ENCODE measurements at regions not wholly inside any gene's neighbourhood (a gene's known extent, or its start where the extent isn't known, plus 50 kb on each side); places are given as distances from the start of the nearest gene placed in this dataset.
"Not testable (repeated sequence)": the region's sequence is repeated elsewhere in the genome, so short reads cannot be mapped to it uniquely, and the experiment has no call there.

DNA sequence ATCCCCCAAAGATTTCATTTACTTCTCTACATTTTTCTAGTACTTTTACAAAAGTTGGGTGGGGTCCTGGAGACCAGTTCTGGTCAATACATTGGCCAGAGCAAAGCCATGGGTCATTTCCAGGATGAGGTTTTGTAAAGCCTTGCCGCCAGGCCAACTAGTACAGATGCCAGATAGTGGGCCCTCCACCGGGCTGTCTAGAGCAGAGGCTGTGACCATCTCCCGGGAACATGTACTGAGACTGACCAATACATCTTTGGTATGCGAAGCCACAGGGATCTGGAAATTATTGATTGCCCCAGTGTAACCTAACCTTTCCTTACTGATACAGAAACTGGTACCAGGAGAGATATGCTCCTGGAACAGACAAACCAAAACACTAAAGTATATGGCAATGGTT lies 599.2 kb downstream of the ADCYAP1 start:
- no peak for DNase-seq (ENCODE audit: low spot score)
- no peak overlapping the region for H3K27ac ChIP-seq
- CTCF ChIA-PET: no interaction called here
- POLR2A ChIA-PET (ENCODE audit: low non-redundant PET): no interaction called here
- TF ChIP-seq, protein P1, sequence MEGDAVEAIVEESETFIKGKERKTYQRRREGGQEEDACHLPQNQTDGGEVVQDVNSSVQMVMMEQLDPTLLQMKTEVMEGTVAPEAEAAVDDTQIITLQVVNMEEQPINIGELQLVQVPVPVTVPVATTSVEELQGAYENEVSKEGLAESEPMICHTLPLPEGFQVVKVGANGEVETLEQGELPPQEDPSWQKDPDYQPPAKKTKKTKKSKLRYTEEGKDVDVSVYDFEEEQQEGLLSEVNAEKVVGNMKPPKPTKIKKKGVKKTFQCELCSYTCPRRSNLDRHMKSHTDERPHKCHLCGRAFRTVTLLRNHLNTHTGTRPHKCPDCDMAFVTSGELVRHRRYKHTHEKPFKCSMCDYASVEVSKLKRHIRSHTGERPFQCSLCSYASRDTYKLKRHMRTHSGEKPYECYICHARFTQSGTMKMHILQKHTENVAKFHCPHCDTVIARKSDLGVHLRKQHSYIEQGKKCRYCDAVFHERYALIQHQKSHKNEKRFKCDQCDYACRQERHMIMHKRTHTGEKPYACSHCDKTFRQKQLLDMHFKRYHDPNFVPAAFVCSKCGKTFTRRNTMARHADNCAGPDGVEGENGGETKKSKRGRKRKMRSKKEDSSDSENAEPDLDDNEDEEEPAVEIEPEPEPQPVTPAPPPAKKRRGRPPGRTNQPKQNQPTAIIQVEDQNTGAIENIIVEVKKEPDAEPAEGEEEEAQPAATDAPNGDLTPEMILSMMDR (conservative IDR thresholded peaks at IDR 0.05; ENCODE audit: low read depth): no peak

GRCh38 chr18:1505856-1506255 lies 601.2 kb downstream of the ADCYAP1 start:
- DNase-seq (ENCODE audit: low spot score): no peak
- TF ChIP-seq, protein P1 (conservative IDR thresholded peaks at IDR 0.05; ENCODE audit: low read depth): no peak
- CTCF ChIA-PET: no interaction called here
- POLR2A ChIA-PET (ENCODE audit: low non-redundant PET): interaction anchor here (0.6 kb wide), 1 partner anchor 1032 kb away, joined by 3 read pairs; no protein-coding TSS in a partner anchor
- no peak overlapping the region for H3K27ac ChIP-seq

DNA sequence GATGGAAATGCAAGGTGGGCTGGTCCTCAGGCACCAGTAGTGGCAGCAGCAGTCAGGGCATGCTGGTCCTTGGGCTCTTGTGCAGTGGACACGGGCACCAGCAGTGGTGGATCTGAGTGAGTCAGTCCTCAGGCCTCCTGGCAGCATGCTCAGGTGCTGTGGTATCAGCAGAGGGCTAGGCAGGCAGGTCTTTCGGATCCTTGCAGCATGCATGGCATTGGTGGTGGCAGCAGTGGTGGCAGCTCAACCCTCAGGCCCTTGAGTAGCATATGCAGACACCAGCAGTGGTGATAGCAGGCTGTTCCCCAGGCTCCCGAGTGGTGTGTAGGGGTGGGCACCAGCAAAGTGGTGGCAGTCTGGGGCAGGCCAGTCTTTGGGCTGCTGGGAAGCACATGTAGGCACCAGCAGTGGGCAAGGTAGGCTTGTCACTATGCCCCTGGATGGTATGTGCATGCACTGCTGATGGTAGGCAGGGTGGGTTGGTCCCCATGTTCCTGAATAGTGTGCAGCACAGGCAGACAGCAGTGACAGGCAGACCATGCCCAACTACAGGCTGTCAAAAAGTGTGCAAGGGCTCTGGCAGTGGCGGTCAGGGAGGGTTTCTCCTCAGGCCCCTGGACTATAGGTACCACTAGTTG lies 606.0 kb downstream of the ADCYAP1 start:
- DNase-seq (ENCODE audit: low spot score): no peak
- H3K27ac ChIP-seq: no peak overlapping the region
- POLR2A ChIA-PET (ENCODE audit: low non-redundant PET): no interaction called here
- CTCF ChIA-PET: no interaction called here
- TF ChIP-seq, protein P1 (conservative IDR thresholded peaks at IDR 0.05; ENCODE audit: low read depth): no peak

DNA sequence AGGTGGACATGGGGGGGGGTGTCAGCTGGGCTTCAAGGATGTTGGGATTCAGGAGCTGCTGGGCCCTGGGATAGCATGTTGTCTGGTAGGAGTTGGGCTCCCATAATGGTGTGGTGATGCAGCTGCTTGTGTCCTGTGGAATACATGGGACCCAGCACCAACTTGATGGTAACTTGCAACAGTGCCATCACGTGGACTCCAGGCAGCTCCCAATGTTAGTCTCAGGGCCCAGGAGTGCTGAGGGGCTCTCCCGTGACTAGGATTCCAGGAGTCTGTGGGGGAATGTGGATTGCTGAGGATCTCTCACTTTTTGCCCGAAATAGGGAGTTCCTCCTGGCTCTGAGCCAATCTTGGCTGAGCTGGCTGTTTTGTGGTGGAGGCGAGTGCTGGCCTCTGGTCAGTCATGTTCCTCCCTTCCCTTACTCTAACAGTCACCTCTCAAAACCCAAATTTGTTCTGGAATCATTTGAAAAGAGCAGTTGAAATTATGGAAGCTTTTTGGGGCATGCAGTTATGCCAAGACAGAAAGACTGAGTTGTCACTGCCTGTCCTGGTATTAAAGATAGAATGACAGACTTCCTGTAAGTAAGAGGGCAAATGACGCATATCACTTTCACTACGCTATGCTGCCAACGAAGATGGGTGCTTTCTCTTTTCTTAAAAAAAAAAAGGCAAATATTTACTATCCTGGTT lies 607.1 kb downstream of the ADCYAP1 start:
- CTCF ChIA-PET: interaction anchor here (0.7 kb wide), 1 partner anchor 12 kb away, joined by 5 read pairs; no protein-coding TSS in a partner anchor
- no peak overlapping the region for H3K27ac ChIP-seq
- TF ChIP-seq, protein P1 (conservative IDR thresholded peaks at IDR 0.05; ENCODE audit: low read depth): no peak
- POLR2A ChIA-PET (ENCODE audit: low non-redundant PET): no interaction called here
- DNase-seq (ENCODE audit: low spot score): no peak

DNA sequence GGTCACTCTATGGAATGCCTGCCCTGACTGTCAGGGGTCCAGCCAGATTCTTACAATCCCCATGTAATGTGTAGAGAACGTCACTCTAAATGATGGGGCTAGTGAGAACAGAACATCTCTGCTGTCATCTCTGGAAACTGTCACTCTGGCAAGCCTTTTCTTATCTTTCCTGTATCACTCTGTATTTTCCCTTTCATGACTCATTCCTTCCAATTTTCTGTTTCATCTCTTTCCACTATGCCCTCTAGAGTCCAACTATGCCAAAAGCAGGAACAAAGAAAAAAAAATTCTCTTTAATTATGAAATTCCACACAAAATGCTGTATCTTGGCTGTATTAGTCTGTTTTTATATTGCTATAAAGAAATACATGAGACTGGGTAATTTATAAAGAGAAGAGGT lies 608.8 kb downstream of the ADCYAP1 start:
- TF ChIP-seq, protein P1 (conservative IDR thresholded peaks at IDR 0.05; ENCODE audit: low read depth): 0 out of 2 replicates have a peak, but pooled peaks have one; percentile 9
- ChIA-PET CTCF (no interaction called here), POLR2A (ENCODE audit: low non-redundant PET) (no interaction called here)
- H3K27ac ChIP-seq: no peak overlapping the region
- DNase-seq (ENCODE audit: low spot score): no peak

DNA sequence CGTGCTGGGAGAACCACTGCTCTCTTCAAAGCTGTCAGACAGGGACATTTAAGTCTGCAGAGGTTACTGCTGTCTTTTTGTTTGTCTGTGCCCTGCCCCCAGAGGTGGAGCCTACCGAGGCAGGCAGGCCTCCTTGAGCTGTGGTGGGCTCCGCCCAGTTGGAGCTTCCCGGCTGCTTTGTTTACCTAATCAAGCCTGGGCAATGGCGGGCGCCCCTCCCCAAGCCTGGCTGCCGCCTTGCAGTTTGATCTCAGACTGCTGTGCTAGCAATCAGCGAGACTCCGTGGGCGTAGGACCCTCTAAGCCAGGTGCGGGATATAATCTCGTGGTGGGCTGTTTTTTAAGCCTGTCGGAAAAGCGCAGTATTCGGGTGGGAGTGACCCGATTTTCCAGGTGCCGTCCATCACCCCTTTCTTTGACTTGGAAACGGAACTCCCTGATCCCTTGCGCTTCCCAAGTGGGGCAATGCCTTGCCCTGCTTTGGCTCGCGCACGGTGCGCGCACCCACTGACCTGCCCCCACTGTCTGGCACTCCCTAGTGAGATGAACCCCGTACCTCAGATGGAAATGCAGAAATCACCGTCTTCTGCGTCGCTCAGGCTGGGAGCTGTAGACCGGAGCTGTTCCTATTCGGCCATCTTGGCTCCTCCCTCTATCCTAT lies 617.0 kb downstream of the ADCYAP1 start:
- POLR2A ChIA-PET (ENCODE audit: low non-redundant PET); H3K27ac ChIP-seq; DNase-seq (ENCODE audit: low spot score); CTCF ChIA-PET: not testable (repeated sequence)

GRCh38 chr18:1522249-1522615 lies 617.6 kb downstream of the ADCYAP1 start:
- no peak for DNase-seq (ENCODE audit: low spot score)
- TF ChIP-seq, protein P1 (conservative IDR thresholded peaks at IDR 0.05; ENCODE audit: low read depth): no peak
- POLR2A ChIA-PET (ENCODE audit: low non-redundant PET): no interaction called here
- H3K27ac ChIP-seq: no peak overlapping the region
- CTCF ChIA-PET: no interaction called here
